ENCODE measurements at regions not wholly inside any gene's neighbourhood (a gene's known extent, or its start where the extent isn't known, plus 50 kb on each side); places are given as distances from the start of the nearest gene placed in this dataset.
A peak's percentile ranks its signal among the peaks of the same experiment; 100 is the strongest.

DNA sequence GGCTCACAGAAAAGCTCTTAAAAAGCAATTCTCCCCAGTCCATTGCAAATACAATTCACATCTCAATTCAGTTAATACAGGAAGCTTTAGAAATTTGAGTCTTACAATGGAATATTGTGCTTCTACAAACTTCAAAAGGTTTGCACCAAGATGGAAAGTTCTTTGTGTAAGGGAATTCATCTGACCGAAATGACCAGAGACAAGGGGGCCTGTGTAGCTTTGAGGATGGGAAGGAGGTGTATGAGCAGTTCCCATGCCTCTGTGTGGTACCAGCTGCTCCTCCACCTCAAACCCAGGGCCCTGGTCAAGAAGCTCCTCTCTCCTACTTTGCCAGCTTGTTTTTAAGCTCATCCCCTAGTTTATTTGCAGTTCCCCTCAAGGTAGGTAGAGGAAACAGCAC, 312.8 kb upstream of the PKDCC start:
- no peak for ATAC-seq
- CTCF ChIA-PET, result interaction anchor here (0.5 to 1.2 kb wide), 2 partner anchors 15 to 95 kb away, joined by 3 to 4 read pairs; no protein-coding TSS in a partner anchor

DNA sequence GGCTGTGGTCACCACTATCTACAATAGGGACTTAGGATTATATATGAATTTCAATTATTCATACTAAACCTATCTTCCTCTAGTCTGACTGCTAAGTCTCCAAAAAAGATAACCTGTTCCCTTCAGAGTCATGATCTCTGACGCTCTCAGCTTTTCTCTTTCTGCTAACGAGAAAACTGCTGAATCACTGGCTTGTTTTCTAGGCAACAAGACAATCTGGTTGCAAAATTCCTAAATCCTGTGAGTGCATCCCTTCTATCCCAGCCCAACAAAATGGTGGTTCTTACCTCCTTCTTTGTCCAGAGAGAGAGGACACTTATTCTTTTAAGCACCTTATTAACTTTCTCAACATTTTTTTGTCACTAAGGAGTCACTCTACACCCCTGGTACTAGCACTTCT, 312.3 kb upstream of the PKDCC start:
- ChIA-PET CTCF (interaction anchor here (1.2 kb wide), 1 partner anchor 14 kb away, joined by 4 read pairs; no protein-coding TSS in a partner anchor), POLR2A (no interaction called here)
- H3K4me3 ChIP-seq, result no peak overlapping the region
- no peaks in the 10 kb centered on the region for H3K4me1 ChIP-seq
- H3K9me3 ChIP-seq, result no peaks in the 10 kb centered on the region
- FAIRE-seq, result no peak
- no peak for ATAC-seq
- H3K27ac ChIP-seq, result no peak overlapping the region
- TF ChIP-seq MAFK (IDR thresholded peaks at IDR 0.05; ENCODE audit: partially characterized antibody), result peak; percentile 49
- TF ChIP-seq, protein P1, sequence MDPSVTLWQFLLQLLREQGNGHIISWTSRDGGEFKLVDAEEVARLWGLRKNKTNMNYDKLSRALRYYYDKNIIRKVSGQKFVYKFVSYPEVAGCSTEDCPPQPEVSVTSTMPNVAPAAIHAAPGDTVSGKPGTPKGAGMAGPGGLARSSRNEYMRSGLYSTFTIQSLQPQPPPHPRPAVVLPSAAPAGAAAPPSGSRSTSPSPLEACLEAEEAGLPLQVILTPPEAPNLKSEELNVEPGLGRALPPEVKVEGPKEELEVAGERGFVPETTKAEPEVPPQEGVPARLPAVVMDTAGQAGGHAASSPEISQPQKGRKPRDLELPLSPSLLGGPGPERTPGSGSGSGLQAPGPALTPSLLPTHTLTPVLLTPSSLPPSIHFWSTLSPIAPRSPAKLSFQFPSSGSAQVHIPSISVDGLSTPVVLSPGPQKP (IDR thresholded peaks at IDR 0.05; ENCODE audit: low read depth, low read length), result no peak
- no peak for TF ChIP-seq ESRRA (IDR thresholded peaks at IDR 0.05; ENCODE audit: borderline replicate concordance, low read length)
- peak in 1 of 2 experiments; percentile 15 for DNase-seq (ENCODE audit: low read depth in 1 of 2, low spot score in 1 of 2)
- H3K4me2 ChIP-seq, result no peak overlapping the region
- 60% methylated on average over 2 of the region's 2 CpGs for WGBS (ENCODE audit: missing lambda C conversion rate)

More for the DNA sequence above, 312.8 kb upstream of the PKDCC start:
- no peaks in the 10 kb centered on the region for H3K9me3 ChIP-seq
- no peak for DNase-seq (ENCODE audit: low read depth in 1 of 2, low spot score in 1 of 2)
- 62% methylated on average over 1 of the region's 1 CpG for WGBS (ENCODE audit: missing lambda C conversion rate)
- POLR2A ChIA-PET, result no interaction called here
- no peak overlapping the region for H3K4me3 ChIP-seq
- H3K4me1 ChIP-seq, result no peaks in the 10 kb centered on the region
- FAIRE-seq, result no peak
- TF ChIP-seq, protein P2, sequence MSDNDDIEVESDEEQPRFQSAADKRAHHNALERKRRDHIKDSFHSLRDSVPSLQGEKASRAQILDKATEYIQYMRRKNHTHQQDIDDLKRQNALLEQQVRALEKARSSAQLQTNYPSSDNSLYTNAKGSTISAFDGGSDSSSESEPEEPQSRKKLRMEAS (IDR thresholded peaks at IDR 0.05), result no peak
- TF ChIP-seq, protein P3, sequence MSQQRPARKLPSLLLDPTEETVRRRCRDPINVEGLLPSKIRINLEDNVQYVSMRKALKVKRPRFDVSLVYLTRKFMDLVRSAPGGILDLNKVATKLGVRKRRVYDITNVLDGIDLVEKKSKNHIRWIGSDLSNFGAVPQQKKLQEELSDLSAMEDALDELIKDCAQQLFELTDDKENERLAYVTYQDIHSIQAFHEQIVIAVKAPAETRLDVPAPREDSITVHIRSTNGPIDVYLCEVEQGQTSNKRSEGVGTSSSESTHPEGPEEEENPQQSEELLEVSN (IDR thresholded peaks at IDR 0.05; ENCODE audit: borderline replicate concordance, low read depth), result no peak
- TF ChIP-seq ZFP36 (IDR thresholded peaks at IDR 0.05; ENCODE audit: borderline replicate concordance, partially characterized antibody), result no peak
- TF ChIP-seq HDAC2 (IDR thresholded peaks at IDR 0.05), result no peak
- TF ChIP-seq GATA3 (IDR thresholded peaks at IDR 0.05; ENCODE audit: borderline replicate concordance), result no peak
- no peak for TF ChIP-seq JUN (IDR thresholded peaks at IDR 0.05)
- no peak for TF ChIP-seq ZNF302 (CRISPR knock-in tag; IDR thresholded peaks at IDR 0.05)
- TF ChIP-seq, protein P4, sequence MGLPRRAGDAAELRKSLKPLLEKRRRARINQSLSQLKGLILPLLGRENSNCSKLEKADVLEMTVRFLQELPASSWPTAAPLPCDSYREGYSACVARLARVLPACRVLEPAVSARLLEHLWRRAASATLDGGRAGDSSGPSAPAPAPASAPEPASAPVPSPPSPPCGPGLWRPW (IDR thresholded peaks at IDR 0.05), result no peak
- no peak for TF ChIP-seq MAZ (IDR thresholded peaks at IDR 0.05; ENCODE audit: borderline replicate concordance, low read depth, low read length)
- no peak for TF ChIP-seq POLR2AphosphoS2 (conservative IDR thresholded peaks at IDR 0.05; ENCODE audit: low read length)
- TF ChIP-seq, protein P5, sequence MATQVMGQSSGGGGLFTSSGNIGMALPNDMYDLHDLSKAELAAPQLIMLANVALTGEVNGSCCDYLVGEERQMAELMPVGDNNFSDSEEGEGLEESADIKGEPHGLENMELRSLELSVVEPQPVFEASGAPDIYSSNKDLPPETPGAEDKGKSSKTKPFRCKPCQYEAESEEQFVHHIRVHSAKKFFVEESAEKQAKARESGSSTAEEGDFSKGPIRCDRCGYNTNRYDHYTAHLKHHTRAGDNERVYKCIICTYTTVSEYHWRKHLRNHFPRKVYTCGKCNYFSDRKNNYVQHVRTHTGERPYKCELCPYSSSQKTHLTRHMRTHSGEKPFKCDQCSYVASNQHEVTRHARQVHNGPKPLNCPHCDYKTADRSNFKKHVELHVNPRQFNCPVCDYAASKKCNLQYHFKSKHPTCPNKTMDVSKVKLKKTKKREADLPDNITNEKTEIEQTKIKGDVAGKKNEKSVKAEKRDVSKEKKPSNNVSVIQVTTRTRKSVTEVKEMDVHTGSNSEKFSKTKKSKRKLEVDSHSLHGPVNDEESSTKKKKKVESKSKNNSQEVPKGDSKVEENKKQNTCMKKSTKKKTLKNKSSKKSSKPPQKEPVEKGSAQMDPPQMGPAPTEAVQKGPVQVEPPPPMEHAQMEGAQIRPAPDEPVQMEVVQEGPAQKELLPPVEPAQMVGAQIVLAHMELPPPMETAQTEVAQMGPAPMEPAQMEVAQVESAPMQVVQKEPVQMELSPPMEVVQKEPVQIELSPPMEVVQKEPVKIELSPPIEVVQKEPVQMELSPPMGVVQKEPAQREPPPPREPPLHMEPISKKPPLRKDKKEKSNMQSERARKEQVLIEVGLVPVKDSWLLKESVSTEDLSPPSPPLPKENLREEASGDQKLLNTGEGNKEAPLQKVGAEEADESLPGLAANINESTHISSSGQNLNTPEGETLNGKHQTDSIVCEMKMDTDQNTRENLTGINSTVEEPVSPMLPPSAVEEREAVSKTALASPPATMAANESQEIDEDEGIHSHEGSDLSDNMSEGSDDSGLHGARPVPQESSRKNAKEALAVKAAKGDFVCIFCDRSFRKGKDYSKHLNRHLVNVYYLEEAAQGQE (IDR thresholded peaks at IDR 0.05), result no peak
- TF ChIP-seq HOXB13 (CRISPR knock-in tag; IDR thresholded peaks at IDR 0.05; ENCODE audit: low read depth), result no peak
- TF ChIP-seq, protein P6, sequence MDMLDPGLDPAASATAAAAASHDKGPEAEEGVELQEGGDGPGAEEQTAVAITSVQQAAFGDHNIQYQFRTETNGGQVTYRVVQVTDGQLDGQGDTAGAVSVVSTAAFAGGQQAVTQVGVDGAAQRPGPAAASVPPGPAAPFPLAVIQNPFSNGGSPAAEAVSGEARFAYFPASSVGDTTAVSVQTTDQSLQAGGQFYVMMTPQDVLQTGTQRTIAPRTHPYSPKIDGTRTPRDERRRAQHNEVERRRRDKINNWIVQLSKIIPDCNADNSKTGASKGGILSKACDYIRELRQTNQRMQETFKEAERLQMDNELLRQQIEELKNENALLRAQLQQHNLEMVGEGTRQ (IDR thresholded peaks at IDR 0.05), result no peak
- no peak for TF ChIP-seq NFE2L2 (conservative IDR thresholded peaks at IDR 0.05; ENCODE audit: low read length)
- TF ChIP-seq HOXA7 (CRISPR knock-in tag; IDR thresholded peaks at IDR 0.05), result no peak
- TF ChIP-seq EHMT2 (IDR thresholded peaks at IDR 0.05; ENCODE audit: low read depth), result no peak
- no peak for TF ChIP-seq PHF8 (IDR thresholded peaks at IDR 0.05; ENCODE audit: borderline replicate concordance, low read depth)
- TF ChIP-seq RARB (CRISPR knock-in tag; IDR thresholded peaks at IDR 0.05), result no peak
- H3K27ac ChIP-seq, result no peak overlapping the region
- H3K4me2 ChIP-seq, result no peak overlapping the region

All from A549 (cell line).